ENCODE measurements at regions not wholly inside any gene's neighbourhood (a gene's known extent, or its start where the extent isn't known, plus 50 kb on each side); places are given as distances from the start of the nearest gene placed in this dataset.

DNA sequence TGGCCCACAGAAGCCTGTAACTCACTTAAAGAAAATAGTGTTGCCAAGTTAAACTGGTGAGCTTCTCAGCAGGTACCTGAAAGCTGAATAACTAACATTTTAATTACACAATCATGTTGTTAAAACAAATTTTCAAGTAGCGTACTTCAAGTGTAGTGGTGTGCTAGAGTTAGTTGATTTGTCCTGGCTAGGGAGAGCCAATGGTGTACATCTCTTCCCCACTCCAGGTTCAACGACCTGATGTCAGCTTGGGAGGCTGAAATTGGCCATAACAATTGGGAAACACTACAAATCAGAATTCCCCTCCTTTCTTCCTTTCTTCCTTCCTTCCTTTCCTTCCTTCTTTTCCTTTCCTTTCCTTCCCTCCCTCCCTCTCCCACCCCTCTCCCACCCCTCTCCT, 295.3 kb upstream of the SLC24A2 start:
- H3K27ac Mint-ChIP-seq, result no peak overlapping the region
- intact Hi-C loops (cut with micrococcal nuclease), result no loop called here
- no peak for DNase-seq
- CTCF ChIA-PET, result interaction anchor here (1.0 kb wide), 1 partner anchor 857 kb away, joined by 3 read pairs; no protein-coding TSS in a partner anchor
- POLR2A ChIA-PET, result no interaction called here
- no peak for ATAC-seq (ENCODE audit: low read depth)
- H3K9me3 Mint-ChIP-seq, result no peaks in the 10 kb centered on the region
- TF ChIP-seq, protein P1, sequence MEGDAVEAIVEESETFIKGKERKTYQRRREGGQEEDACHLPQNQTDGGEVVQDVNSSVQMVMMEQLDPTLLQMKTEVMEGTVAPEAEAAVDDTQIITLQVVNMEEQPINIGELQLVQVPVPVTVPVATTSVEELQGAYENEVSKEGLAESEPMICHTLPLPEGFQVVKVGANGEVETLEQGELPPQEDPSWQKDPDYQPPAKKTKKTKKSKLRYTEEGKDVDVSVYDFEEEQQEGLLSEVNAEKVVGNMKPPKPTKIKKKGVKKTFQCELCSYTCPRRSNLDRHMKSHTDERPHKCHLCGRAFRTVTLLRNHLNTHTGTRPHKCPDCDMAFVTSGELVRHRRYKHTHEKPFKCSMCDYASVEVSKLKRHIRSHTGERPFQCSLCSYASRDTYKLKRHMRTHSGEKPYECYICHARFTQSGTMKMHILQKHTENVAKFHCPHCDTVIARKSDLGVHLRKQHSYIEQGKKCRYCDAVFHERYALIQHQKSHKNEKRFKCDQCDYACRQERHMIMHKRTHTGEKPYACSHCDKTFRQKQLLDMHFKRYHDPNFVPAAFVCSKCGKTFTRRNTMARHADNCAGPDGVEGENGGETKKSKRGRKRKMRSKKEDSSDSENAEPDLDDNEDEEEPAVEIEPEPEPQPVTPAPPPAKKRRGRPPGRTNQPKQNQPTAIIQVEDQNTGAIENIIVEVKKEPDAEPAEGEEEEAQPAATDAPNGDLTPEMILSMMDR (IDR thresholded peaks at IDR 0.05), result no peak
- H3K27me3 Mint-ChIP-seq, result no peaks in the 10 kb centered on the region
- H3K36me3 Mint-ChIP-seq (ENCODE audit: low read depth), result no peaks in the 10 kb centered on the region
- H3K4me3 Mint-ChIP-seq, result no peak overlapping the region
- no peaks in the 10 kb centered on the region for H3K4me1 Mint-ChIP-seq

DNA sequence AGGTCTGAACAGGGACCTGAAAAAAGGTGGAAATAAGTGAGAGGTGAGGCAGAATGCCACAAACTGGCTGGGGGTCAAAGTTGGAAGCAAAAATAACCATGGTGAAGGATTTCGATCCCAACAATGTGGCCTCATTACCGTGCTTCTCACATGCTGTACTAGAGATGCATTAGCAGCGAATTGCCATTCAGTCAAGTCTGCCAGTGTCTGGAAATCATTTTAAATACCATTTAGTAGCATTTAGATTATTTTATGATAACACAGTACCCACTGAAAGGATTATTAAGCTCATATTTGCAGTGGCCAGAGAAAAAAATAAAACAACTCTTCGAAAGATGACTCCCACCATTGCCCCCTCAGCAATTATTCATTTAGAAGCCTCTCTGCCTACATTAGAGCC, 294.6 kb upstream of the SLC24A2 start:
- DNase-seq, result no peak
- no peak for ATAC-seq (ENCODE audit: low read depth)
- no peaks in the 10 kb centered on the region for H3K9me3 Mint-ChIP-seq
- TF ChIP-seq, protein P1 (IDR thresholded peaks at IDR 0.05), result no peak
- H3K27ac Mint-ChIP-seq, result no peak overlapping the region
- ChIA-PET CTCF (no interaction called here), POLR2A (no interaction called here)
- no peaks in the 10 kb centered on the region for H3K36me3 Mint-ChIP-seq (ENCODE audit: low read depth)
- H3K4me3 Mint-ChIP-seq, result no peak overlapping the region
- H3K4me1 Mint-ChIP-seq, result no peaks in the 10 kb centered on the region
- H3K27me3 Mint-ChIP-seq, result no peaks in the 10 kb centered on the region
- intact Hi-C loops (cut with micrococcal nuclease), result no loop called here

DNA sequence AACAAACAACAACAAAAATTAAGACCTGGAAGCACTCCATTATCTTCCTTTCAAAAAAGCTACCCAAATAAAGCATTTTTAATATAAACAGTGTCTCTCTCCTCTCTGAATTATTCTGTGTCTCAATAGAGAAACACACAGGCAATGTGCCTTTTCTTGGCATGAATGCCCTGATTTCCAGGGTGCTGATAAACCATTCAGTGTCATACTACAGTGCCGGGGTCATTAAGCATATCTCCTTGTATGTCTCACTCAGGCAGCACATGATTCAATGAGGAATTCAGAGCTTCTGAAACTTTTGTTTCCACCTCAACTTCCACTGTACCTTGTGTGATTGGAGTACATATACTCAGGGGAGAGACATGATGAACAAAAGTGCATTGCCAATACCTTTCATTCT, 294.0 kb upstream of the SLC24A2 start:
- Mint-ChIP-seq H3K36me3 (ENCODE audit: low read depth) (no peaks in the 10 kb centered on the region), H3K27ac (no peak overlapping the region), H3K4me3 (no peak overlapping the region), H3K27me3 (no peaks in the 10 kb centered on the region), H3K4me1 (no peaks in the 10 kb centered on the region), H3K9me3 (no peaks in the 10 kb centered on the region)
- no peak for DNase-seq
- TF ChIP-seq, protein P1 (IDR thresholded peaks at IDR 0.05), result no peak
- no peak for ATAC-seq (ENCODE audit: low read depth)
- intact Hi-C loops (cut with micrococcal nuclease), result no loop called here
- CTCF ChIA-PET, result no interaction called here
- POLR2A ChIA-PET, result no interaction called here

DNA sequence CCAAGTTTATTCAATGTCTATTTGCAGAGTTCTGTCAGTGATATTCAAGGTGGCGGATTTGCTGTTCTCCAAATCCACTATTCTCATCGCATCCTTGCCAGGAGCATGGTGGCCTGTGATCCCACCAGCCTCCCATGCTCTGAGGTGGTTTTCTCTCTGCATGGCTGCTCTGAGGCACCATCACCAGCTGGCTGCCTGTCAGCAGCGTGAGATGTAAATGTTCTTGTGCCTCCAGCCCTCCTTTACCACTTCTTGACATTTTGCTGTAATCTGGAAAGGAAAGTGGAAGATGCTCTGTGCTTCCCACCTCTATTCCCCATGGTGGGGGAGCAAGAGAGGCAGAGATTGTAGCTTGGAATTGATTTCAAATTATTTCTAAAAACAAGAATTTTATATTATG, 293.6 kb upstream of the SLC24A2 start:
- TF ChIP-seq, protein P1 (IDR thresholded peaks at IDR 0.05), result no peak
- no peaks in the 10 kb centered on the region for H3K9me3 Mint-ChIP-seq
- no peak for DNase-seq
- no peaks in the 10 kb centered on the region for H3K27me3 Mint-ChIP-seq
- ATAC-seq (ENCODE audit: low read depth), result no peak
- intact Hi-C loops (cut with micrococcal nuclease), result no loop called here
- no peak overlapping the region for H3K27ac Mint-ChIP-seq
- H3K4me3 Mint-ChIP-seq, result no peak overlapping the region
- ChIA-PET CTCF (no interaction called here), POLR2A (no interaction called here)
- H3K36me3 Mint-ChIP-seq (ENCODE audit: low read depth), result no peaks in the 10 kb centered on the region
- no peaks in the 10 kb centered on the region for H3K4me1 Mint-ChIP-seq

DNA sequence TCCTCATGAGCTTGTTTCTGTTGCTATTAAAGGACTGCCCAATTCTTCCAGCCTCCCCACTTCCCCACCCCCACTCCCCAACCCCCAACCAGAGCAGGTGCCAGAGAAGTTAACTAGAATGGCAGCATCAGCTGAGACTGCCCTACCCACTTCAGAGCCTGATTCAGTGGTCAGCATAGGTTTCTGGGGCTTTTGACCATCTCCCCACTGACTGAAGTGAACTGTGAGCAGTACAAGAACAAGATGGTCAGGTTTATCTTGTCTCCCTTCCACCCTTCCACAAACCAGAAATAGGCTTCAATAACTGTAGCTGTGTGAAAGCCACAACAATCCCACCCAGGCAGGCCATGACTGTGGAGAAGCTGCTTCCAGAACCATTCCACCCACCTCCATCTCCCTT, 289.4 kb upstream of the SLC24A2 start:
- no peaks in the 10 kb centered on the region for H3K9me3 Mint-ChIP-seq
- H3K27ac Mint-ChIP-seq, result no peak overlapping the region
- ChIA-PET CTCF (no interaction called here), POLR2A (no interaction called here)
- DNase-seq, result no peak
- H3K4me1 Mint-ChIP-seq, result no peaks in the 10 kb centered on the region
- TF ChIP-seq, protein P1 (IDR thresholded peaks at IDR 0.05), result no peak
- no peaks in the 10 kb centered on the region for H3K36me3 Mint-ChIP-seq (ENCODE audit: low read depth)
- H3K27me3 Mint-ChIP-seq, result no peaks in the 10 kb centered on the region
- ATAC-seq (ENCODE audit: low read depth), result no peak
- intact Hi-C loops (cut with micrococcal nuclease), result no loop called here
- H3K4me3 Mint-ChIP-seq, result no peak overlapping the region
